ENCODE measurements at regions not wholly inside any gene's neighbourhood (a gene's known extent, or its start where the extent isn't known, plus 50 kb on each side); places are given as distances from the start of the nearest gene placed in this dataset.

GRCh38 chr18:51952844-51953243, 387.2 kb upstream of the DCC start:
- H3K4me2 ChIP-seq (replicated peaks; ENCODE audit: extremely low read depth, low read length, poor library complexity, severe bottlenecking) = no peak overlapping the region
- no peak overlapping the region for H3K4me3 Mint-ChIP-seq
- no peak overlapping the region for H3K27ac Mint-ChIP-seq
- no peak overlapping the region for H3K27ac ChIP-seq (ENCODE audit: low read depth in 1 of 2, low read length in 2 of 2)
- no peak for DNase-seq
- no peak overlapping the region for H3K4me3 ChIP-seq (replicated peaks in 1 of 3; ENCODE audit: low read depth in 2 of 3, low read length in 3 of 3)
- H3K9me3 ChIP-seq (replicated peaks in 1 of 2; ENCODE audit: control insufficient read depth in 1 of 2, insufficient read depth in 1 of 2, low read length in 2 of 2) = peaks cover 12 to 30% of the 10 kb centered on the region in 2 donors
- H3K9ac ChIP-seq (ENCODE audit: insufficient read depth, low read length, poor library complexity, severe bottlenecking) = no peak overlapping the region
- intact Hi-C loops (cut with micrococcal nuclease) = no loop called here
- no peaks in the 10 kb centered on the region for H3K4me1 Mint-ChIP-seq
- no peaks in the 10 kb centered on the region for H3K79me2 ChIP-seq (ENCODE audit: insufficient read depth, low read length)
- peaks cover 0 to 12% (median 3%) of the 10 kb centered on the region in 7 donors for H3K9me3 Mint-ChIP-seq
- no peaks in the 10 kb centered on the region for H3K36me3 Mint-ChIP-seq
- TF ChIP-seq CTCF (IDR thresholded peaks at IDR 0.05) = no peak
- no peaks in the 10 kb centered on the region for H3K27me3 ChIP-seq (ENCODE audit: control insufficient read depth in 2 of 2, insufficient read depth in 2 of 2, low read length in 2 of 2)
- peaks cover 0 to 2% (median 1%) of the 10 kb centered on the region in 3 donors for H3K27me3 Mint-ChIP-seq (ENCODE audit: low read depth in 3 of 3)
- H3K4me1 ChIP-seq (ENCODE audit: control insufficient read depth in 1 of 2, insufficient read depth in 2 of 2, low read length in 2 of 2) = no peaks in the 10 kb centered on the region
- no peak overlapping the region for H2AFZ ChIP-seq (ENCODE audit: insufficient read depth, low read depth, low read length, poor library complexity, severe bottlenecking)
- no peaks in the 10 kb centered on the region for H3K36me3 ChIP-seq (replicated peaks in 1 of 2; ENCODE audit: control insufficient read depth in 1 of 2, insufficient read depth in 2 of 2, low read length in 2 of 2)
- no CpG with 5 or more reads among the region's 2 CpGs for WGBS (ENCODE audit: insufficient coverage)
- no peaks in the 10 kb centered on the region for H4K20me1 ChIP-seq (ENCODE audit: insufficient read depth, low read length)

GRCh38 chr18:51953521-51953920, 386.5 kb upstream of the DCC start:
- DNase-seq = no peak
- Histone ChIP-seq H3K79me2 (ENCODE audit: insufficient read depth, low read length) (no peaks in the 10 kb centered on the region), H3K4me2 (replicated peaks; ENCODE audit: extremely low read depth, low read length, poor library complexity, severe bottlenecking) (no peak overlapping the region), H3K9me3 (replicated peaks in 1 of 2; ENCODE audit: control insufficient read depth in 1 of 2, insufficient read depth in 1 of 2, low read length in 2 of 2) (peaks cover 12 to 32% of the 10 kb centered on the region in 2 donors), H2AFZ (ENCODE audit: insufficient read depth, low read depth, low read length, poor library complexity, severe bottlenecking) (no peak overlapping the region), H3K36me3 (replicated peaks in 1 of 2; ENCODE audit: control insufficient read depth in 1 of 2, insufficient read depth in 2 of 2, low read length in 2 of 2) (no peaks in the 10 kb centered on the region), H3K4me1 (ENCODE audit: control insufficient read depth in 1 of 2, insufficient read depth in 2 of 2, low read length in 2 of 2) (no peaks in the 10 kb centered on the region), H3K27ac (ENCODE audit: low read depth in 1 of 2, low read length in 2 of 2) (no peak overlapping the region), H3K9ac (ENCODE audit: insufficient read depth, low read length, poor library complexity, severe bottlenecking) (no peak overlapping the region), H4K20me1 (ENCODE audit: insufficient read depth, low read length) (no peaks in the 10 kb centered on the region), H3K27me3 (ENCODE audit: control insufficient read depth in 2 of 2, insufficient read depth in 2 of 2, low read length in 2 of 2) (no peaks in the 10 kb centered on the region), H3K4me3 (replicated peaks in 1 of 3; ENCODE audit: low read depth in 2 of 3, low read length in 3 of 3) (no peak overlapping the region)
- intact Hi-C loops (cut with micrococcal nuclease) = no loop called here
- no peak for TF ChIP-seq CTCF (IDR thresholded peaks at IDR 0.05)
- Mint-ChIP-seq H3K4me3 (no peak overlapping the region), H3K9me3 (peaks cover 0 to 12% (median 3%) of the 10 kb centered on the region in 7 donors), H3K27me3 (ENCODE audit: low read depth in 3 of 3) (peaks cover 0 to 2% (median 1%) of the 10 kb centered on the region in 3 donors), H3K4me1 (no peaks in the 10 kb centered on the region), H3K36me3 (no peaks in the 10 kb centered on the region), H3K27ac (no peak overlapping the region)
- WGBS (ENCODE audit: insufficient coverage) = 80% methylated on average over 1 of the region's 3 CpGs

Measured in CD14-positive monocyte (primary cell).